ENCODE measurements at regions not wholly inside any gene's neighbourhood (a gene's known extent, or its start where the extent isn't known, plus 50 kb on each side); places are given as distances from the start of the nearest gene placed in this dataset.

DNA sequence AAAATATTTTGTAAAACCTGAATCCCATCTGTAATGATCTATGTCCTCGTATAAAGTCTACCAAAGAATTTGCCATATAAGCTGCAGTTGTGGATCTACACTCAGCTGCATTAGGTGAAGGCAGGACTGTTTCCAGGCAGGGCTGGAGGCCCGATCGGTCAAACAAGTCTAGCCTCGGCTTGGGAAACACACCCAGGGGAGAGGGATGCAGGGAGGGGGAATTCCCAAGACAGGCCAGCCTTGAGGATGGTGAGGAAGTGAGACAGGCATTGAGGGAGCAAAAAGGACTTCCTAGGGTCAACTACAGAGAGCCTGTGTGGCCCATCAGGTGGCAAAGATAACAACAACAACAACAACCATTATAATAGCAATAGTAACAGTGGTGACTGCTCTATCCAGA, 174.1 kb upstream of the FSTL4 start:
- intact Hi-C loops (cut with micrococcal nuclease; ENCODE audit: unreplicated experiment): no loop called here

DNA sequence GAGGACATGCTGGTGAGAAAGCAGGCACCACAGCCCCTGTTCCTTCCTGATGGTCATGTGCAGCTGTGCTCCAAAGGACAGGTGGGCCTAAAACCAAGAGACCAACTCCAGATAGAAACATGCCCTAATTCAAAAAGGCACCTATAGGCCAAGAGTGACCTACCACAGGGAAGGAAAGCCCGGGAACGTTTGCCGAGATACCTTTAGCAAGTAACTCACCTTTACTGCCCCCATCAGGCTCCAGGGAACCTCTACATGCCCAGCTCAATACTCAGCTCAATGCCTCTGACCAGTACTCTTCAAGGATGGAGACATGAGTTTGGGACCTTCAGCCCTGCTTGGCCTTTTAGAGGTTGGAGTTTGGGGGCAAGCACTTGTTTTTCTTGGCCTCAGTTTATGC, 172.8 kb upstream of the FSTL4 start:
- POLR2A ChIA-PET: no interaction called here
- intact Hi-C loops (cut with micrococcal nuclease; ENCODE audit: unreplicated experiment) (no loop called here), in situ Hi-C loops (cut with HindIII; ENCODE audit: low pct_unique_long_range_greater_than_20kb, low sequenced_read_pairs) (no loop called here)
- CTCF ChIA-PET: no interaction called here
- ATAC-seq (no peak), DNase-seq (ENCODE audit: low read depth, low spot score) (no peak)
- no peak overlapping the region for H3K4me3 ChIP-seq (ENCODE audit: low read depth in 2 of 2, low read length in 2 of 2)
- H3K4me1 ChIP-seq (ENCODE audit: control insufficient read depth, insufficient read depth, low read length): no peaks in the 10 kb centered on the region
- BruUV-seq (replicated peaks): no TSS peak
- TF ChIP-seq, protein P1, sequence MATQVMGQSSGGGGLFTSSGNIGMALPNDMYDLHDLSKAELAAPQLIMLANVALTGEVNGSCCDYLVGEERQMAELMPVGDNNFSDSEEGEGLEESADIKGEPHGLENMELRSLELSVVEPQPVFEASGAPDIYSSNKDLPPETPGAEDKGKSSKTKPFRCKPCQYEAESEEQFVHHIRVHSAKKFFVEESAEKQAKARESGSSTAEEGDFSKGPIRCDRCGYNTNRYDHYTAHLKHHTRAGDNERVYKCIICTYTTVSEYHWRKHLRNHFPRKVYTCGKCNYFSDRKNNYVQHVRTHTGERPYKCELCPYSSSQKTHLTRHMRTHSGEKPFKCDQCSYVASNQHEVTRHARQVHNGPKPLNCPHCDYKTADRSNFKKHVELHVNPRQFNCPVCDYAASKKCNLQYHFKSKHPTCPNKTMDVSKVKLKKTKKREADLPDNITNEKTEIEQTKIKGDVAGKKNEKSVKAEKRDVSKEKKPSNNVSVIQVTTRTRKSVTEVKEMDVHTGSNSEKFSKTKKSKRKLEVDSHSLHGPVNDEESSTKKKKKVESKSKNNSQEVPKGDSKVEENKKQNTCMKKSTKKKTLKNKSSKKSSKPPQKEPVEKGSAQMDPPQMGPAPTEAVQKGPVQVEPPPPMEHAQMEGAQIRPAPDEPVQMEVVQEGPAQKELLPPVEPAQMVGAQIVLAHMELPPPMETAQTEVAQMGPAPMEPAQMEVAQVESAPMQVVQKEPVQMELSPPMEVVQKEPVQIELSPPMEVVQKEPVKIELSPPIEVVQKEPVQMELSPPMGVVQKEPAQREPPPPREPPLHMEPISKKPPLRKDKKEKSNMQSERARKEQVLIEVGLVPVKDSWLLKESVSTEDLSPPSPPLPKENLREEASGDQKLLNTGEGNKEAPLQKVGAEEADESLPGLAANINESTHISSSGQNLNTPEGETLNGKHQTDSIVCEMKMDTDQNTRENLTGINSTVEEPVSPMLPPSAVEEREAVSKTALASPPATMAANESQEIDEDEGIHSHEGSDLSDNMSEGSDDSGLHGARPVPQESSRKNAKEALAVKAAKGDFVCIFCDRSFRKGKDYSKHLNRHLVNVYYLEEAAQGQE (IDR thresholded peaks at IDR 0.05; ENCODE audit: insufficient read depth in 1 of 2, low read depth in 2 of 2, low read length in 1 of 2): no peak
- no peak for TF ChIP-seq POLR2AphosphoS5 (IDR thresholded peaks at IDR 0.05; ENCODE audit: low read depth, low read length)
- TF ChIP-seq, protein P2, sequence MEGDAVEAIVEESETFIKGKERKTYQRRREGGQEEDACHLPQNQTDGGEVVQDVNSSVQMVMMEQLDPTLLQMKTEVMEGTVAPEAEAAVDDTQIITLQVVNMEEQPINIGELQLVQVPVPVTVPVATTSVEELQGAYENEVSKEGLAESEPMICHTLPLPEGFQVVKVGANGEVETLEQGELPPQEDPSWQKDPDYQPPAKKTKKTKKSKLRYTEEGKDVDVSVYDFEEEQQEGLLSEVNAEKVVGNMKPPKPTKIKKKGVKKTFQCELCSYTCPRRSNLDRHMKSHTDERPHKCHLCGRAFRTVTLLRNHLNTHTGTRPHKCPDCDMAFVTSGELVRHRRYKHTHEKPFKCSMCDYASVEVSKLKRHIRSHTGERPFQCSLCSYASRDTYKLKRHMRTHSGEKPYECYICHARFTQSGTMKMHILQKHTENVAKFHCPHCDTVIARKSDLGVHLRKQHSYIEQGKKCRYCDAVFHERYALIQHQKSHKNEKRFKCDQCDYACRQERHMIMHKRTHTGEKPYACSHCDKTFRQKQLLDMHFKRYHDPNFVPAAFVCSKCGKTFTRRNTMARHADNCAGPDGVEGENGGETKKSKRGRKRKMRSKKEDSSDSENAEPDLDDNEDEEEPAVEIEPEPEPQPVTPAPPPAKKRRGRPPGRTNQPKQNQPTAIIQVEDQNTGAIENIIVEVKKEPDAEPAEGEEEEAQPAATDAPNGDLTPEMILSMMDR (IDR thresholded peaks at IDR 0.05): no peak
- no peak overlapping the region for H3K27ac ChIP-seq (ENCODE audit: low read length)
- H3K9me3 ChIP-seq (ENCODE audit: control insufficient read depth, insufficient read depth, low read depth, low read length): no peaks in the 10 kb centered on the region
- no peaks in the 10 kb centered on the region for H3K36me3 ChIP-seq (ENCODE audit: control insufficient read depth, insufficient read depth, low read length)
- peaks cover 2% of the 10 kb centered on the region; the same call in 1 of the 2 replicates for H3K27me3 ChIP-seq (ENCODE audit: control insufficient read depth, insufficient read depth, low read length)

More for the DNA sequence above, 174.1 kb upstream of the FSTL4 start:
- BruUV-seq (replicated peaks): no TSS peak
- ChIA-PET POLR2A (no interaction called here), CTCF (no interaction called here)
- Histone ChIP-seq H3K36me3 (ENCODE audit: control insufficient read depth, insufficient read depth, low read length) (no peaks in the 10 kb centered on the region), H3K27ac (ENCODE audit: low read length) (no peak overlapping the region), H3K4me3 (ENCODE audit: low read depth in 2 of 2, low read length in 2 of 2) (no peak overlapping the region), H3K27me3 (ENCODE audit: control insufficient read depth, insufficient read depth, low read length) (peaks cover 4% of the 10 kb centered on the region; the same call in 1 of the 2 replicates), H3K9me3 (ENCODE audit: control insufficient read depth, insufficient read depth, low read depth, low read length) (no peaks in the 10 kb centered on the region), H3K4me1 (ENCODE audit: control insufficient read depth, insufficient read depth, low read length) (no peaks in the 10 kb centered on the region)
- ATAC-seq (no peak), DNase-seq (ENCODE audit: low read depth, low spot score) (no peak)
- TF ChIP-seq, protein P1 (IDR thresholded peaks at IDR 0.05; ENCODE audit: insufficient read depth in 1 of 2, low read depth in 2 of 2, low read length in 1 of 2): no peak
- TF ChIP-seq POLR2AphosphoS5 (IDR thresholded peaks at IDR 0.05; ENCODE audit: low read depth, low read length) (no peak), TCF7L2 (IDR thresholded peaks at IDR 0.05; ENCODE audit: low read depth, low read length) (no peak)
- TF ChIP-seq, protein P2 (IDR thresholded peaks at IDR 0.05): no peak
- in situ Hi-C loops (cut with HindIII; ENCODE audit: low pct_unique_long_range_greater_than_20kb, low sequenced_read_pairs): no loop called here

All from Panc1 (cell line).